ENCODE measurements at regions not wholly inside any gene's neighbourhood (a gene's known extent, or its start where the extent isn't known, plus 50 kb on each side); places are given as distances from the start of the nearest gene placed in this dataset.
"Not testable (repeated sequence)": the region's sequence is repeated elsewhere in the genome, so short reads cannot be mapped to it uniquely, and the experiment has no call there.

GRCh38 chr1:148432318-148432717, 50.8 kb downstream of the PPIAL4G start:
- DNase-seq: not testable (repeated sequence)

- DNase-seq: not testable (repeated sequence)
Measured at GRCh38 chr1:148429856-148430255, 53.2 kb downstream of the PPIAL4G start.

GRCh38 chr1:148426940-148427611, 56.0 kb downstream of the PPIAL4G start:
- not testable (repeated sequence) for DNase-seq

GRCh38 chr1:148426385-148426784, 56.7 kb downstream of the PPIAL4G start:
- DNase-seq: not testable (repeated sequence)

GRCh38 chr1:148424143-148425003, 58.7 kb downstream of the PPIAL4G start:
- DNase-seq: not testable (repeated sequence)

GRCh38 chr1:148422921-148423320, 60.2 kb downstream of the PPIAL4G start:
- not testable (repeated sequence) for DNase-seq

GRCh38 chr1:148417241-148417640, 65.9 kb downstream of the PPIAL4G start:
- not testable (repeated sequence) for DNase-seq

GRCh38 chr1:148413385-148413784, 69.7 kb downstream of the PPIAL4G start:
- not testable (repeated sequence) for DNase-seq

GRCh38 chr1:148404786-148405568, 78.1 kb downstream of the PPIAL4G start:
- not testable (repeated sequence) for DNase-seq

GRCh38 chr1:148403925-148404324, 79.2 kb downstream of the PPIAL4G start:
- DNase-seq: not testable (repeated sequence)

- DNase-seq: peak; percentile 34
Measured at GRCh38 chr1:148403085-148403456, 80.0 kb downstream of the PPIAL4G start.

GRCh38 chr1:148402152-148403084, 80.7 kb downstream of the PPIAL4G start:
- DNase-seq: peak; percentile 55

GRCh38 chr1:148397516-148397915, 85.6 kb downstream of the PPIAL4G start:
- not testable (repeated sequence) for DNase-seq

- DNase-seq: not testable (repeated sequence)
Measured at GRCh38 chr1:148392505-148392904, 90.6 kb downstream of the PPIAL4G start.

- DNase-seq: not testable (repeated sequence)
Measured at GRCh38 chr1:148391323-148391722, 91.8 kb downstream of the PPIAL4G start.

- DNase-seq: no peak
Measured at GRCh38 chr1:148389027-148389339, 94.1 kb downstream of the PPIAL4G start.

- DNase-seq: peak; percentile 33
Measured at GRCh38 chr1:148388260-148389026, 94.7 kb downstream of the PPIAL4G start.

GRCh38 chr1:148387949-148388259, 95.2 kb downstream of the PPIAL4G start:
- not testable (repeated sequence) for DNase-seq

GRCh38 chr1:148387122-148387948, 95.8 kb downstream of the PPIAL4G start:
- DNase-seq: not testable (repeated sequence)

GRCh38 chr1:148386617-148387016, 96.5 kb downstream of the PPIAL4G start:
- DNase-seq: no peak

- DNase-seq: not testable (repeated sequence)
Measured at GRCh38 chr1:148386031-148386398, 97.1 kb downstream of the PPIAL4G start.
